Nephron progenitor cell (in vitro differentiated cells): ENCODE measurements at regions not wholly inside any gene's neighbourhood (a gene's known extent, or its start where the extent isn't known, plus 50 kb on each side); places are given as distances from the start of the nearest gene placed in this dataset.
A peak's percentile ranks its signal among the peaks of the same experiment; 100 is the strongest.

Source experiments
- DNase-seq: peaks from one replicate; pipeline ENCODE4 v3.0.0; 2021
- H3K27ac Mint-ChIP-seq: 2 replicates; pipeline ENCODE4 v1.8.0; 2021; ENCODE audit warnings: mild to moderate bottlenecking, moderate library complexity, mixed read lengths
- H3K27me3 Mint-ChIP-seq: 2 replicates; pipeline ENCODE4 v1.8.0; 2021; ENCODE audit warnings: mild to moderate bottlenecking, low read depth, mixed read lengths; ENCODE audit not compliant: poor library complexity
- H3K36me3 Mint-ChIP-seq: 2 replicates; pipeline ENCODE4 v1.8.0; 2021; ENCODE audit warnings: low read depth, mixed read lengths
- H3K4me1 Mint-ChIP-seq: 2 replicates; pipeline ENCODE4 v1.8.0; 2021; ENCODE audit warnings: mixed read lengths
- H3K4me3 Mint-ChIP-seq: 2 replicates; pipeline ENCODE4 v1.8.0; 2021; ENCODE audit warnings: mild to moderate bottlenecking, moderate library complexity, mixed read lengths
- H3K9me3 Mint-ChIP-seq: 2 replicates; pipeline ENCODE4 v1.8.0; 2021; ENCODE audit warnings: mild to moderate bottlenecking, moderate library complexity, mixed read lengths
- TF ChIP-seq, protein P1 (sequence below): fragments of 200-600 bp; sonication (generic); IDR thresholded peaks from 2 replicates; pipeline ENCODE4 v1.5.0; 2021; ENCODE audit warnings: antibody characterized with exemption

DNA sequence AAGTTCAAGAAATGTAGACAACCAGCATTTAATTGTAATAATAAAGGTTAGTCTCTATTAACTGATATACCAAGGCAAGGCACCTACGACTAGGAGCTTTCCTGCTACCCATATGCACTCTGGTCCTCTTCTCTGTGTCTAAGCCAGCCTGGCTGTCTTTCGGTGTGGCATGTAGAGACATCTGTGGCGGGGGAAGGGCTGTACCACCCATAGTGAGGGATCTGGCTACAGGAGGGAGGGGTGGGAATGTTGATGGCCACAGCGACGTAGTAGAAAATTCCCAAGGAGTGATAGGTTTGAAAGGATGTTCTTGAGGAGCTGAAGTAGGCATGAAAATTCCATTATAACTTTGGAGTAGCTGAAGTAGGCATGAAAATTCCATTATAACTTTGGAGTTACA is 344.2 kb downstream of the ATP23 start:
- Mint-ChIP-seq H3K27ac (no peak overlapping the region), H3K4me3 (no peak overlapping the region), H3K4me1 (peaks cover 5% of the 10 kb centered on the region), H3K36me3 (peaks cover 11% of the 10 kb centered on the region), H3K27me3 (no peaks in the 10 kb centered on the region), H3K9me3 (peaks cover 31% of the 10 kb centered on the region)
- TF ChIP-seq, protein P1, sequence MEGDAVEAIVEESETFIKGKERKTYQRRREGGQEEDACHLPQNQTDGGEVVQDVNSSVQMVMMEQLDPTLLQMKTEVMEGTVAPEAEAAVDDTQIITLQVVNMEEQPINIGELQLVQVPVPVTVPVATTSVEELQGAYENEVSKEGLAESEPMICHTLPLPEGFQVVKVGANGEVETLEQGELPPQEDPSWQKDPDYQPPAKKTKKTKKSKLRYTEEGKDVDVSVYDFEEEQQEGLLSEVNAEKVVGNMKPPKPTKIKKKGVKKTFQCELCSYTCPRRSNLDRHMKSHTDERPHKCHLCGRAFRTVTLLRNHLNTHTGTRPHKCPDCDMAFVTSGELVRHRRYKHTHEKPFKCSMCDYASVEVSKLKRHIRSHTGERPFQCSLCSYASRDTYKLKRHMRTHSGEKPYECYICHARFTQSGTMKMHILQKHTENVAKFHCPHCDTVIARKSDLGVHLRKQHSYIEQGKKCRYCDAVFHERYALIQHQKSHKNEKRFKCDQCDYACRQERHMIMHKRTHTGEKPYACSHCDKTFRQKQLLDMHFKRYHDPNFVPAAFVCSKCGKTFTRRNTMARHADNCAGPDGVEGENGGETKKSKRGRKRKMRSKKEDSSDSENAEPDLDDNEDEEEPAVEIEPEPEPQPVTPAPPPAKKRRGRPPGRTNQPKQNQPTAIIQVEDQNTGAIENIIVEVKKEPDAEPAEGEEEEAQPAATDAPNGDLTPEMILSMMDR, result no peak
- peak; percentile 23 for DNase-seq

DNA sequence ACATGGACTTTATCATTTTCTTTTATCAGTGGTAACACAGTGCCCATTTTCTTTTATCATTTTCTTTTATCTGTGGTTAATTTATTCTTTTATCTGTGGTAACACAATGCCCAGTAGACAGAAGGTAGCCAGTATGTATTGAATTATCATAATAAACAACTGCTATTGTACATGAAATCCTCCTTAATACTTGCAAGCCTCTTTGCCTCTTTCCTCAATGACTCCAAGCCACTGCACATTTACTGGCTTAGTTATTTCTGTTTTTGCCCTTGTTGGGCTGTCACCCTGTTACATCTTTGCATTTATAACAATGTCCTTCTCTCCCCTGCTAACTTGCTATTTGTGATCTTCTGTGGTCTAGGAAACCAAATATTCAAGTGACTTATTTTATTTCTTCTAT is 345.0 kb downstream of the ATP23 start:
- TF ChIP-seq, protein P1, result no peak
- Mint-ChIP-seq H3K4me3 (no peak overlapping the region), H3K27me3 (no peaks in the 10 kb centered on the region), H3K9me3 (peaks cover 23% of the 10 kb centered on the region), H3K4me1 (peaks cover 7% of the 10 kb centered on the region), H3K27ac (no peak overlapping the region), H3K36me3 (peaks cover 9% of the 10 kb centered on the region)
- no peak for DNase-seq

DNA sequence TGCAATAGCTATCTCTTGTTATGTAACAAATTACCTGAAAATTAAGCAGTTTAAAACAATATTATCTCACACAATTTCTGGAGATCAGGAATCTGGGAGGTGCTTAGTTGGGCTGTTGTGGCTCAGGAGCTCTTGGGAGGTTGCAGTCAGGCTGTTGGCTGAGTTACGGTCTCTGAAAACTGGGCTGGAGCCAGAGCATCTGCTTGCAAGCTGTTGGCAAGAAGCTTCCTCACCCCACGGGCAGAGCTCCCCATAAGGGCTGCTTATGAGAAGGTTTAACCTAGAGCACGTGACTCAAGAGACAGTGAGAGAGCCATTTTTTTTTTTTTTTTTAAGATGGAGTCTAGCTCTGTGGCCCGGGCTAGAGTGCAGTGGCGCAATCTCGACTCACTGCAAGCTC is 346.8 kb downstream of the ATP23 start:
- peaks cover 14% of the 10 kb centered on the region for H3K4me1 Mint-ChIP-seq
- no peak for DNase-seq
- TF ChIP-seq, protein P1, result no peak
- peaks cover 14% of the 10 kb centered on the region for H3K9me3 Mint-ChIP-seq
- H3K27me3 Mint-ChIP-seq, result no peaks in the 10 kb centered on the region
- no peak overlapping the region for H3K27ac Mint-ChIP-seq
- no peak overlapping the region for H3K4me3 Mint-ChIP-seq
- peaks cover 9% of the 10 kb centered on the region for H3K36me3 Mint-ChIP-seq

DNA sequence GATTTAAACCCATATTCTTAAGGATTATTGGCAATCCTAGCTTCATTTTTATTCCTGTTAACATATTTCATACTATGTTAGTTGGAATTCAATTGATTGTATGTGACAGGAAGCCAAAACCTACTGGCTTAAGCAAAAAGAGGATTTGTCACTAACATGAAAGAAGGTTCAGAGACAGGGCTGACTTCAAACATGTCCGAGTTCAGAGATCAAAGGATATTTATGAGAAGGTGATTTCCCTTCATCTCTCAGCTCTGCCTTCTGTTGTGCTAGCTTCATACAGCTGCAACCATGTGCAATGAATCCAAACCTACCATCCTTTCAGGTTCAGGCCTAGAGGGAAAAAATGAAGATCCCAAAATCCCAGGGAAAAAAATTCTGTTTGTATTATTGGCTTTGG is 349.7 kb downstream of the ATP23 start:
- H3K9me3 Mint-ChIP-seq, result peaks cover 8% of the 10 kb centered on the region
- H3K4me1 Mint-ChIP-seq, result peaks cover 10% of the 10 kb centered on the region
- no peaks in the 10 kb centered on the region for H3K27me3 Mint-ChIP-seq
- no peak overlapping the region for H3K27ac Mint-ChIP-seq
- H3K36me3 Mint-ChIP-seq, result peaks cover 9% of the 10 kb centered on the region
- TF ChIP-seq, protein P1, result no peak
- no peak overlapping the region for H3K4me3 Mint-ChIP-seq
- DNase-seq, result no peak

DNA sequence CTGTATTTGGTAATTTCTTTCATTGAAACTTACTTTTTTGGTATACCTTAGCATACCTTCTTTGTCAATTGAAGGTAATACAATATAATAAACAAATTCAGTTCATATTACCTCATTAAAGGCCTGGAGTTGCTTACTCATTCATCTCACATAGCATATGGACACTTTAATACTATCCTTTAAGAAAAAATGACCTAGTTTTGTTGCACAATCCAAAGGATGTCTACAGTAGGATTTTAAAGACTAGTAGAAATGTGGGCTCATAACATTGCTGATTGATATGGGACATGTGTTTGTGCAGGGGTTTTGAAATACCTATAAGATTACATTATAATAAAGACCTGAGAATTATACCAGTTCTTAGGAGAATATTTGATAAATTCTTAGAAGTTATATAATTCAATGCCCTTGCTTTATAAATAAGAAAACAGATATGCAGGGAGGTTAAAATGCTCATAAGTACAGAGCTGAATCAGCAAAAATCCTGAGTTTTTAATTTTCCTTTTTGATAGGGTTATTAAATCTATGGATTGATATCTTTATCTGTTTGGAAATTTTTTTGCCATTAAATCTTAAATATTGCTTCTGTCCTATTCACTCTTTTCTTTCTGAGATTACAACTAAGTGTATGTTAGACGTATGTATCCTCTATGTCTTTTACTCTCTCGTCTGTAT is 352.1 kb downstream of the ATP23 start:
- Mint-ChIP-seq H3K4me1 (peaks cover 10% of the 10 kb centered on the region), H3K27me3 (no peaks in the 10 kb centered on the region), H3K4me3 (no peak overlapping the region)

DNA sequence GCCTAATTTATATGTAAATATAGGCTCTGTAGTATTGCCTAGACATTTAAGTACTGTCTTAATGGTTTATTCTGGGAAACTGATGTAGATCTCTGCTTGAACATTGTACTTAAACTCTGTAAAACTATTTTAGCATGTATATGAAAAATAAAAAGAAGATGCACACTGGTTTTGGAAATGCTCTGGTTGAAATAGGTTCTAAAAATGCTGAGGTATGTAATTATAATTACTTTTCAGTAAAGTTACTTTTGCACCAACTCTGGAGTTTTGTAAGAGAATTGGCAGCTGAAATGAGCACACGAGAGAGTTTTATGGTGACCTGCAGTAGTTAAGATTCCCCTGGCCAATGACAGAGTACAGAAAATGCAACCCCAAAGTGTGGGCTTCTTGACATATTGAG is 353.9 kb downstream of the ATP23 start:
- H3K27me3 Mint-ChIP-seq, result no peaks in the 10 kb centered on the region
- TF ChIP-seq, protein P1, result no peak
- H3K4me3 Mint-ChIP-seq, result no peak overlapping the region
- peaks cover 10% of the 10 kb centered on the region for H3K4me1 Mint-ChIP-seq
- H3K27ac Mint-ChIP-seq, result no peak overlapping the region
- H3K36me3 Mint-ChIP-seq, result no peaks in the 10 kb centered on the region
- DNase-seq, result no peak
- H3K9me3 Mint-ChIP-seq, result no peaks in the 10 kb centered on the region

More for the DNA sequence above, 352.1 kb downstream of the ATP23 start:
- Mint-ChIP-seq H3K27ac (no peak overlapping the region), H3K36me3 (peaks cover 5% of the 10 kb centered on the region), H3K9me3 (peaks cover 4% of the 10 kb centered on the region)
- TF ChIP-seq, protein P1, result no peak
- no peak for DNase-seq
